ENCODE measurements at regions not wholly inside any gene's neighbourhood (a gene's known extent, or its start where the extent isn't known, plus 50 kb on each side); places are given as distances from the start of the nearest gene placed in this dataset.

GRCh38 chr12:19997656-19998400 is 370.5 kb upstream of the PDE3A start:
- no peak overlapping the region for H3K4me3 Mint-ChIP-seq (ENCODE audit: unreplicated experiment)
- H3K9me3 Mint-ChIP-seq (ENCODE audit: unreplicated experiment) = no peaks in the 10 kb centered on the region
- no peaks in the 10 kb centered on the region for H3K27me3 Mint-ChIP-seq (ENCODE audit: unreplicated experiment)
- H3K4me1 Mint-ChIP-seq (ENCODE audit: unreplicated experiment) = no peaks in the 10 kb centered on the region
- no peaks in the 10 kb centered on the region for H3K36me3 Mint-ChIP-seq (ENCODE audit: low read depth, unreplicated experiment)
- no peak overlapping the region for H3K27ac Mint-ChIP-seq (ENCODE audit: unreplicated experiment)
- DNase-seq (ENCODE audit: low spot score) = no peak
- TF ChIP-seq CTCF (IDR thresholded peaks at IDR 0.05; ENCODE audit: unreplicated experiment) = no peak

- Mint-ChIP-seq H3K27ac (ENCODE audit: unreplicated experiment) (no peak overlapping the region), H3K9me3 (ENCODE audit: unreplicated experiment) (no peaks in the 10 kb centered on the region), H3K36me3 (ENCODE audit: low read depth, unreplicated experiment) (no peaks in the 10 kb centered on the region), H3K27me3 (ENCODE audit: unreplicated experiment) (no peaks in the 10 kb centered on the region), H3K4me1 (ENCODE audit: unreplicated experiment) (no peaks in the 10 kb centered on the region), H3K4me3 (ENCODE audit: unreplicated experiment) (no peak overlapping the region)
- no peak for TF ChIP-seq CTCF (IDR thresholded peaks at IDR 0.05; ENCODE audit: unreplicated experiment)
- DNase-seq (ENCODE audit: low spot score) = no peak
These were observed 369.9 kb upstream of the PDE3A start for GRCh38 chr12:19998411-19998810.

- Mint-ChIP-seq H3K27ac (ENCODE audit: unreplicated experiment) (no peak overlapping the region), H3K36me3 (ENCODE audit: low read depth, unreplicated experiment) (no peaks in the 10 kb centered on the region), H3K9me3 (ENCODE audit: unreplicated experiment) (no peaks in the 10 kb centered on the region), H3K4me1 (ENCODE audit: unreplicated experiment) (no peaks in the 10 kb centered on the region), H3K27me3 (ENCODE audit: unreplicated experiment) (no peaks in the 10 kb centered on the region), H3K4me3 (ENCODE audit: unreplicated experiment) (no peak overlapping the region)
- TF ChIP-seq CTCF (IDR thresholded peaks at IDR 0.05; ENCODE audit: unreplicated experiment) = no peak
- no peak for DNase-seq (ENCODE audit: low spot score)
These were observed 369.2 kb upstream of the PDE3A start for GRCh38 chr12:19998961-19999804.

- H3K27ac Mint-ChIP-seq (ENCODE audit: unreplicated experiment) = no peak overlapping the region
- H3K9me3 Mint-ChIP-seq (ENCODE audit: unreplicated experiment) = no peaks in the 10 kb centered on the region
- no peak for TF ChIP-seq CTCF (IDR thresholded peaks at IDR 0.05; ENCODE audit: unreplicated experiment)
- H3K4me1 Mint-ChIP-seq (ENCODE audit: unreplicated experiment) = no peaks in the 10 kb centered on the region
- H3K36me3 Mint-ChIP-seq (ENCODE audit: low read depth, unreplicated experiment) = no peaks in the 10 kb centered on the region
- no peaks in the 10 kb centered on the region for H3K27me3 Mint-ChIP-seq (ENCODE audit: unreplicated experiment)
- DNase-seq (ENCODE audit: low spot score) = no peak
- H3K4me3 Mint-ChIP-seq (ENCODE audit: unreplicated experiment) = no peak overlapping the region
These were observed 368.6 kb upstream of the PDE3A start for GRCh38 chr12:19999805-20000138.
